NT2/D1 (cell line): ENCODE measurements at regions not wholly inside any gene's neighbourhood (a gene's known extent, or its start where the extent isn't known, plus 50 kb on each side); places are given as distances from the start of the nearest gene placed in this dataset.

Experiments used
- DNase-seq: peaks from one replicate; pipeline ENCODE4 v3.0.0-alpha.2; 2011; ENCODE audit warnings: low read depth, low spot score
- H3K27me3 ChIP-seq: 2 replicates; pipeline ENCODE4 v1.6.0; 2011; ENCODE audit warnings: mild to moderate bottlenecking; ENCODE audit not compliant: insufficient read length, insufficient read depth
- H3K36me3 ChIP-seq: 2 replicates; pipeline ENCODE4 v1.6.1; 2011; ENCODE audit warnings: mild to moderate bottlenecking, low read length, mixed read lengths; ENCODE audit not compliant: insufficient read depth, insufficient read length
- H3K4me1 ChIP-seq: 2 replicates; pipeline ENCODE4 v1.5.1; 2011; ENCODE audit not compliant: insufficient read depth, insufficient read length
- H3K4me3 ChIP-seq: 2 replicates; pipeline ENCODE4 v1.5.1; 2011; ENCODE audit warnings: low read depth; ENCODE audit not compliant: insufficient read length
- H3K9ac ChIP-seq: 2 replicates; pipeline ENCODE4 v1.6.0; 2011; ENCODE audit warnings: low read depth; ENCODE audit not compliant: insufficient read length
- H3K9me3 ChIP-seq: 2 replicates; pipeline ENCODE4 v1.5.1; 2011; ENCODE audit warnings: mild to moderate bottlenecking, low read length; ENCODE audit not compliant: insufficient read depth
- SUZ12 ChIP-seq: IDR thresholded peaks from 2 replicates; pipeline ENCODE4 v1.6.1; 2011; ENCODE audit not compliant: insufficient read length, insufficient read depth; ENCODE audit errors: extremely low read depth
- YY1 ChIP-seq: IDR thresholded peaks from 2 replicates; pipeline ENCODE4 v1.6.1; 2011; ENCODE audit not compliant: insufficient read length, insufficient read depth
- ZNF274 ChIP-seq: IDR thresholded peaks from 2 replicates; pipeline ENCODE4 v1.6.1; 2011; ENCODE audit warnings: mild to moderate bottlenecking, low read depth, low read length

DNA sequence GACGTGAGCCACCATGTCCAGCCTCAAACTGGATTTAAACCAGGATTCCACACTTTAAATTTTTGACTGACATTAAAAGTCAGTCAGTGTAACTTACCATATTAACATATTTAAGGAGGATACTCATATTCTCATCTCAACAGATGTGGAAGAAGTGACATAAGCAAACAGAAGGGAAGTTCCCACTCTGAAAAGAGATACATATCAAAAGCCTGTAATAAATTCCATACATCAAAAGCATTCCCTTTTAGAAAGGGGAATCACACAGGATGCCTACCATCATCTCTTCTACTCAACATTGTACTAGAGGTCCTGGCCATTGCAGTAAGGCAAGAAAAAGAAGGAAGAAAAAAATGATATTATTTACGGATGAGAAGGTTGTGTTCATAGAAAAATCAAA is 618.2 kb upstream of the DIPK2B start:
- H3K27me3 ChIP-seq = no peaks in the 10 kb centered on the region
- peaks cover 62% of the 10 kb centered on the region for H3K36me3 ChIP-seq
- no peaks in the 10 kb centered on the region for H3K9me3 ChIP-seq
- H3K9ac ChIP-seq = no peak overlapping the region
- no peaks in the 10 kb centered on the region for H3K4me1 ChIP-seq
- DNase-seq = no peak
- TF ChIP-seq YY1 (no peak), ZNF274 (no peak), SUZ12 (no peak)
- H3K4me3 ChIP-seq = no peak overlapping the region

- H3K9ac ChIP-seq = no peak overlapping the region
- no peaks in the 10 kb centered on the region for H3K27me3 ChIP-seq
- H3K9me3 ChIP-seq = no peaks in the 10 kb centered on the region
- peaks cover 52% of the 10 kb centered on the region for H3K36me3 ChIP-seq
- peaks cover 2% of the 10 kb centered on the region for H3K4me1 ChIP-seq
- no peak for DNase-seq
- TF ChIP-seq SUZ12 = no peak
- no peak for TF ChIP-seq YY1
- no peak for TF ChIP-seq ZNF274
- no peak overlapping the region for H3K4me3 ChIP-seq
These were observed 614.8 kb upstream of the DIPK2B start for GRCh38 chrX:45815441-45815840.

DNA sequence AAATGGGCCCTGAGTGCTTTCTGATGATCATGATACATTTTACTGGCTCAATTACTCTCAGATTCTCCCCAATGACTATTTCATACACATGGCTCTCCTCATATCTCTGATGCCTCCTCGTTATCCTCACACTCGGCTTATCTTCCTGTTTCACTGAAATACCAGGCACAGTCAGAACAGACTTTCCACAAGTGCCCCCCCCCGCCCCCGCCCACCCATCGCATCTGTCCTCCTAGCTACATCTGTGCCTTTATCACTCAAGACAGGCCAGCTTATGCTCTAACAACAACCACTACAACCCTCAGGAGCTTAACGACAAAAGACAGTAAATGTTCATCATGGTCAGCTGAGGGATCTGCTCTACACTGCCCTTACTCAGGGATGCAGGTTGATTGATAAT is 610.6 kb upstream of the DIPK2B start:
- TF ChIP-seq SUZ12 (no peak), ZNF274 (no peak), YY1 (no peak)
- Histone ChIP-seq H3K9ac (no peak overlapping the region), H3K36me3 (peaks cover 44% of the 10 kb centered on the region), H3K27me3 (no peaks in the 10 kb centered on the region), H3K4me1 (peaks cover 4% of the 10 kb centered on the region), H3K9me3 (no peaks in the 10 kb centered on the region), H3K4me3 (no peak overlapping the region)
- no peak for DNase-seq

DNA sequence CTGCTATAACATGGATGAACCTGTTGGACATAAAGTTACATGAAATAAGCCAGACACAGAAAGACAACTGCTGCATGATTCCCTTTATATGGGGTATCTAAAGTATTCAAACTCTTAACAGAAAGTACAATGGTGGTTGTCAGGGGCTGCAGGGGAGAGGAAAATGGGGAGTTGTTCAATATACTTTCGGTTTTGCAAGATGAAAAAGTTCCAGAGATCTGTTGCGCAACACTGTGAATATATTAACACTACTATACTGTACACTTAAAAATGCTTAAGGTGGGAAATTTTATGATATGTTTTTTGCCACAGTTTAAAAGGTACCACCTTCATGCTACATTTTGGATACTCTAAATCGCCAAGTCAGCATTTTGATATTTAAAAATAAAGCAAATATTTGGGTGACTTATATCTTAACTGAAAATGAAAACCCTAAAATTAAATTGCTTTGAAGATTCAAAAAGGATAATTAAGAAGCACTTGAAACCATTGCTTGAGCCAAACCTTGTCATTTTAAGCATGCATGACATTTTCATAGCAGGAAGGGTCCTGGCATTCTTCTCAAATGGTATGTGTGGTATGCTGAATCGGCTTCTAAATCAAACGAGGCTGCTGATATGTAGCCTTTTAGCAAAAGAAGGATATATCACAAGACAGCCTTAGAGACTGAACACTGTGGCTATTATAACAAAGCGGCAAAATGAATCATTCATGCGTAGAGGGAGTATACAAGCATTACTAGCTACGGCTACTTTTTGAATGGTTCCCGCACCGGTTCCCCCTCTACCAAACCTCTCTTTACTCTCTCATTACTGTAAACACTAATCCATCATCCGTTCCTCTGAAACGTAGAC is 607.1 kb upstream of the DIPK2B start:
- Histone ChIP-seq H3K27me3 (no peaks in the 10 kb centered on the region), H3K4me1 (peaks cover 6% of the 10 kb centered on the region), H3K4me3 (no peak overlapping the region), H3K36me3 (peaks cover 31% of the 10 kb centered on the region), H3K9me3 (no peaks in the 10 kb centered on the region), H3K9ac (no peak overlapping the region)
- DNase-seq = no peak
- TF ChIP-seq YY1 = no peak

DNA sequence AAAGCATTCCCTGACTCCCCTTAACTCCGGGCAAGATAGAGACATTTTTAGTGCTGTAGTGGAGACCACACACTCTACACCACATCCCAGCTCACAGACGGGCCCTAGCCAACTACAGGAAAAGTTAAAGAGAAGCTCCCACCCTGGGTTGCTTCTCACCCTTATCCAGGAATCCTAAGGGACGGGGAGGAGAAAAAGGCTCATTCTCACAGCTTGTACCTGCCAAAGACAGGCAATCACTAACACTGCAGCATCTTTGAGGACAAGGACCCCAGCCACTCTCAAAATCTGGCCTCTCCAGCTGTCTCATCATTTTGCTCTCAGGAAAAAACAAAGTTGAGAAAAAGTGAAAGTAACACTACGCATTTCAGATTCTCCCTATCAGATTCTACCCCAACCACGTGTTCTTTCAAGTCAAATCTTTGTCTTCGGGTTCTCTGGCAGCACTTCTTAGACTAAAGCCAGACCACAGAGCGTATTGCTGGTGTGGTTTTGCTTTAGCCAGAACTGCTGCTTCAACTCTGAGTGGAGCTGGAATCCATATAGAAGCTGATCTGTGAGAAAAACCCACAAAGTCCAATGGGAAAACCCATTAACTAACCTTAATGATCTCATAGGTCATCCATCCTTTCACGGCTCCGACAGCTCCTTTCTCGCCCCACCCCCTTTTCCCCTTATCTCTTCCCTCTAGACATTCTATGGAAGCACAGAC is 605.9 kb upstream of the DIPK2B start:
- DNase-seq = no peak
- Histone ChIP-seq H3K27me3 (no peaks in the 10 kb centered on the region), H3K4me1 (peaks cover 6% of the 10 kb centered on the region), H3K9ac (no peak overlapping the region), H3K9me3 (no peaks in the 10 kb centered on the region), H3K36me3 (peaks cover 23% of the 10 kb centered on the region), H3K4me3 (no peak overlapping the region)
- TF ChIP-seq ZNF274 = no peak

DNA sequence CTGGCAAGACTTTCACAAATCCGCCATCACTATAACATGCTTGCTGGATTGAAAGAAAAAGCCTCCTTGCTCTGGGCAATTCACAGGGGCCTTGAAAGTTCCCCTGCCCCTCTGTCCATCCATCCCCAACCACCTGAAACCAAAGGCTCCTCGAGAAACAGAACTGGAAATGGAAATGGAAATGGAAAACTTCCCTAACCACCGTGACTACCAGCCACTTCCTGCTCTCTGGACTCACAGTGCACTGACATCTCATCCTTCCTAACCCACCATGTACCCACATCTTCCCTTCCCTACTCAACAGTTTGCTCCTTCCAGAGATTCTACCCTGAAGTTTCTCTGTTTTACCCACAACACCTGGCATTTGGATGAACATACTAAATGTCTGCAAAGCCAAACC is 603.6 kb upstream of the DIPK2B start:
- H3K27me3 ChIP-seq = no peaks in the 10 kb centered on the region
- peaks cover 17% of the 10 kb centered on the region for H3K36me3 ChIP-seq
- H3K4me1 ChIP-seq = peaks cover 4% of the 10 kb centered on the region
- no peak overlapping the region for H3K9ac ChIP-seq
- no peak overlapping the region for H3K4me3 ChIP-seq
- no peak for DNase-seq
- H3K9me3 ChIP-seq = no peaks in the 10 kb centered on the region
- no peak for TF ChIP-seq YY1
- no peak for TF ChIP-seq SUZ12
- TF ChIP-seq ZNF274 = no peak

- DNase-seq = no peak
- Histone ChIP-seq H3K36me3 (peaks cover 21% of the 10 kb centered on the region), H3K9ac (no peak overlapping the region)
These were observed 602.8 kb upstream of the DIPK2B start for GRCh38 chrX:45803383-45803921.

More at GRCh38 chrX:45803383-45803921, 602.8 kb upstream of the DIPK2B start:
- Histone ChIP-seq H3K4me3 (no peak overlapping the region), H3K9me3 (no peaks in the 10 kb centered on the region), H3K4me1 (peaks cover 4% of the 10 kb centered on the region), H3K27me3 (no peaks in the 10 kb centered on the region)
- no peak for TF ChIP-seq ZNF274
- no peak for TF ChIP-seq YY1
- no peak for TF ChIP-seq SUZ12
